ENCODE measurements at regions not wholly inside any gene's neighbourhood (a gene's known extent, or its start where the extent isn't known, plus 50 kb on each side); places are given as distances from the start of the nearest gene placed in this dataset.

GRCh38 chr3:30399394-30400181, 206.8 kb upstream of the TGFBR2 start:
- Histone ChIP-seq H3K9me1 (ENCODE audit: insufficient read depth, low read length) (no peaks in the 10 kb centered on the region), H4K5ac (ENCODE audit: low read depth, low read length) (peak overlapping the region; percentile 59; the same call in 1 of the 2 replicates), H2BK120ac (ENCODE audit: low read depth, low read length) (peak overlapping the region; percentile 20; the same call in 1 of the 2 replicates), H2AK9ac (replicated peaks; ENCODE audit: low read depth, low read length, poor library complexity) (no peak overlapping the region), H4K20me1 (ENCODE audit: insufficient read depth, low read length) (no peaks in the 10 kb centered on the region), H3K56ac (ENCODE audit: extremely low read depth, insufficient read depth, low read length) (no peak overlapping the region), H3K14ac (replicated peaks; ENCODE audit: low read depth, low read length) (no peak overlapping the region), H3K4me1 (ENCODE audit: control insufficient read depth, insufficient read depth, low read length) (0 out of 2 replicates have a peak, but pooled peaks cover 2% of the 10 kb centered on the region), H3K27ac (ENCODE audit: insufficient read depth, low read length) (no peak overlapping the region), H3K9me3 (ENCODE audit: control insufficient read depth, insufficient read depth, low read length) (no peaks in the 10 kb centered on the region), H2AFZ (replicated peaks; ENCODE audit: low read length, poor library complexity) (no peak overlapping the region), H3K36me3 (ENCODE audit: control insufficient read depth, insufficient read depth, low read length) (no peaks in the 10 kb centered on the region), H4K91ac (ENCODE audit: insufficient read depth, low read depth, low read length) (no peak overlapping the region), H3K4ac (ENCODE audit: low read depth, low read length) (peak overlapping the region; percentile 30; the same call in 1 of the 2 replicates), H3K79me1 (ENCODE audit: low read depth in 1 of 2, low read length in 2 of 2) (no peaks in the 10 kb centered on the region), H3K9ac (ENCODE audit: low read depth, low read length) (no peak overlapping the region), H2BK5ac (ENCODE audit: low read depth, low read length, poor library complexity, severe bottlenecking) (no peak overlapping the region), H3K4me3 (ENCODE audit: insufficient read depth, low read depth, low read length) (no peak overlapping the region), H3K4me2 (ENCODE audit: low read depth, low read length) (no peak overlapping the region), H3K23ac (ENCODE audit: low read depth, low read length) (no peak overlapping the region), H2BK20ac (ENCODE audit: low read depth, low read length) (no peak overlapping the region), H2BK15ac (ENCODE audit: low read depth, low read length) (0 out of 3 replicates have a peak overlapping the region, but pooled peaks have one; percentile 47), H3K27me3 (ENCODE audit: control insufficient read depth, insufficient read depth, low read length) (no peaks in the 10 kb centered on the region), H4K8ac (ENCODE audit: low read depth in 2 of 2, low read length in 2 of 2) (no peak overlapping the region), H3K18ac (ENCODE audit: low read depth, low read length) (peak overlapping the region; percentile 55; the same call in 1 of the 2 replicates), H2AK5ac (ENCODE audit: low read depth, low read length) (no peak overlapping the region)
- intact Hi-C loops (cut with micrococcal nuclease), result no loop called here
- dilution Hi-C loops (cut with HindIII; ENCODE audit: low sequenced_read_pairs, unreplicated experiment), result no loop called here
- no TSS peak for BruUV-seq (replicated peaks)
- ChIA-PET CTCF (interaction anchor here (0.7 kb wide), 1 partner anchor 33 kb away, joined by 4 read pairs; no protein-coding TSS in a partner anchor), POLR2A (ENCODE audit: unreplicated experiment) (no interaction called here)
- peak; percentile 38 for DNase-seq
- TF ChIP-seq, protein P1, sequence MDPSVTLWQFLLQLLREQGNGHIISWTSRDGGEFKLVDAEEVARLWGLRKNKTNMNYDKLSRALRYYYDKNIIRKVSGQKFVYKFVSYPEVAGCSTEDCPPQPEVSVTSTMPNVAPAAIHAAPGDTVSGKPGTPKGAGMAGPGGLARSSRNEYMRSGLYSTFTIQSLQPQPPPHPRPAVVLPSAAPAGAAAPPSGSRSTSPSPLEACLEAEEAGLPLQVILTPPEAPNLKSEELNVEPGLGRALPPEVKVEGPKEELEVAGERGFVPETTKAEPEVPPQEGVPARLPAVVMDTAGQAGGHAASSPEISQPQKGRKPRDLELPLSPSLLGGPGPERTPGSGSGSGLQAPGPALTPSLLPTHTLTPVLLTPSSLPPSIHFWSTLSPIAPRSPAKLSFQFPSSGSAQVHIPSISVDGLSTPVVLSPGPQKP (IDR thresholded peaks at IDR 0.05; ENCODE audit: borderline replicate concordance, low read depth, low read length), result no peak
- TF ChIP-seq SMC3 (IDR thresholded peaks at IDR 0.05; ENCODE audit: low read depth, low read length), result no peak
- no peak for TF ChIP-seq CHD1 (IDR thresholded peaks at IDR 0.05; ENCODE audit: low read depth, low read length)
- TF ChIP-seq NFE2L2 (IDR thresholded peaks at IDR 0.05; ENCODE audit: low read depth, low read length), result no peak
- TF ChIP-seq FOS (IDR thresholded peaks at IDR 0.05; ENCODE audit: low read depth, low read length), result no peak
- TF ChIP-seq MAFK (IDR thresholded peaks at IDR 0.05; ENCODE audit: low read depth, low read length), result no peak
- no peak for TF ChIP-seq RCOR1 (IDR thresholded peaks at IDR 0.05; ENCODE audit: insufficient replicate concordance, low read length)
- no CpG with 5 or more reads among the region's 2 CpGs for WGBS, 2 experiments (ENCODE audit: extremely low coverage in 2 of 2, insufficient read length in 1 of 2)
- in situ Hi-C loops (cut with MboI; ENCODE audit: low sequenced_read_pairs), result no loop called here
- ATAC-seq (ENCODE audit: low read depth), result peak; percentile 50

Data from IMR-90 (cell line).